ENCODE measurements at regions not wholly inside any gene's neighbourhood (a gene's known extent, or its start where the extent isn't known, plus 50 kb on each side); places are given as distances from the start of the nearest gene placed in this dataset.

DNA sequence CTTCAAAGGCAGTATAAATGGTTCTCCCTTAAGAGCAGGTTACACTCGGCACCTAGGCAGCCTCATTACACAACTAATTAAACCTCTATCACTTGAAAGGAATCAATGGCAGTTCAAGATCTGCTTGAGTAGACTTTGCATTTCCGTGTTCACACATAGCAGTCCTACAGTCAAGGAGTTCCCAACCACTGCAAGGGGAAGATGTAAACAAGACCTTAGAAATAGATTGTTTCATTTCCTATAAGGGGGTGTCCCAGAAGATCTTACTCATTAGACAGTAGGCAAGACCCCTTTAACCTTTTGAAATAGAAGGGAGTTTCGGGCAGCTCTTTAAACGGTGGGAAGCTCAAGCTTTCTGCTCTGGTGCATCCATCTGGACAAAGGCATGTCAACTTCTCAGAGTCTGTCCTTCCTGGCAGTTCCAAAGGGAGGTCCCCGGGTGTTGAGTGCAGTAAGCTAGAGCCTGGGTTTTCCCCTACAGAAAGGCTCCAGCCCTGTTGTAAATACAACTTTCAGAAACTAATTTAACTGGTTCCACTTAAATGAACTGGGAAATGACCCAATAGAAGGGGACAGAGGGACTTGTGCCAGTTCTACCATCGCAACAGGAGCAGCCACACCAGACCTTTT, 150.8 kb downstream of the RBMX2 start:
- Histone ChIP-seq H3K9ac (ENCODE audit: insufficient read depth, low read length) (no peak overlapping the region), H4K20me1 (ENCODE audit: control insufficient read depth, extremely low read depth, insufficient read depth, low read length) (no peaks in the 10 kb centered on the region), H3K36me3 (ENCODE audit: control insufficient read depth, insufficient read depth, low read length) (no peaks in the 10 kb centered on the region), H3K27ac (ENCODE audit: insufficient read depth, low read length) (no peak overlapping the region), H3K4me2 (ENCODE audit: extremely low read depth, insufficient read depth, low read length) (no peak overlapping the region), H3K4me1 (ENCODE audit: control insufficient read depth, extremely low read depth, insufficient read depth, low read length) (no peaks in the 10 kb centered on the region), H3K27me3 (ENCODE audit: control insufficient read depth, insufficient read depth, low read length) (no peaks in the 10 kb centered on the region), H2AFZ (ENCODE audit: low read length) (no peak overlapping the region), H3K9me3 (ENCODE audit: control insufficient read depth, insufficient read depth, low read depth, low read length) (no peaks in the 10 kb centered on the region), H3K79me2 (ENCODE audit: control insufficient read depth, insufficient read depth, low read length) (no peaks in the 10 kb centered on the region), H3K4me3 (replicated peaks in 1 of 4; ENCODE audit: control extremely low read depth in 1 of 4, insufficient read depth in 1 of 4, low read depth in 3 of 4, low read length in 4 of 4) (no peak overlapping the region)
- TF ChIP-seq EZH2 (IDR thresholded peaks at IDR 0.05; ENCODE audit: low read length, missing control alignments) = no peak
- no peak for TF ChIP-seq CTCF (conservative IDR thresholded peaks at IDR 0.05 in 1 of 2, IDR thresholded peaks at IDR 0.05 in 1 of 2; ENCODE audit: low read depth in 1 of 2, low read length in 2 of 2)
- no peak for DNase-seq (ENCODE audit: low read depth in 2 of 2)

DNA sequence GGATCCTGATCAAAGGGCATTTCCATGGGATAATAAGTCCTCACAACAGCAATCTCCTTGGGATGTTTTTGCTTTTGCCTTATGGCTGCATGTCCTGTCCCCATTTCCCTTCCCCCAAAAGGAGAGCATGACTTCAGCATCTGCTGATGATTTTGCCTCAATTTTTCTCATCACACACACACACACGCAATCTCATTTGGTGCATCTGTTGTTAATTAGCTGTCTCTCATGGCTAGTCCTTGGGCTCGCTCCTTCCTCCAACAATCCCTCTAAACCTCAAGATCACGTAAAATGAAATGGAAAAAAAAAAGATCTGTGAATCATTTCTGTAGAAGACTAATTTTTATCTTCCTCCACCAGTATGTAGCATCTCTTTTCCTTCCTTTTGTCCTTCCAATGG, 153.6 kb downstream of the RBMX2 start:
- no peak overlapping the region for H3K4me3 ChIP-seq (replicated peaks in 1 of 4; ENCODE audit: control extremely low read depth in 1 of 4, insufficient read depth in 1 of 4, low read depth in 3 of 4, low read length in 4 of 4)
- no peak overlapping the region for H3K4me2 ChIP-seq (ENCODE audit: extremely low read depth, insufficient read depth, low read length)
- H4K20me1 ChIP-seq (ENCODE audit: control insufficient read depth, extremely low read depth, insufficient read depth, low read length) = no peaks in the 10 kb centered on the region
- H3K27ac ChIP-seq (ENCODE audit: insufficient read depth, low read length) = no peak overlapping the region
- no peaks in the 10 kb centered on the region for H3K36me3 ChIP-seq (ENCODE audit: control insufficient read depth, insufficient read depth, low read length)
- H3K27me3 ChIP-seq (ENCODE audit: control insufficient read depth, insufficient read depth, low read length) = no peaks in the 10 kb centered on the region
- no peaks in the 10 kb centered on the region for H3K4me1 ChIP-seq (ENCODE audit: control insufficient read depth, extremely low read depth, insufficient read depth, low read length)
- DNase-seq (ENCODE audit: low read depth in 2 of 2) = no peak
- TF ChIP-seq CTCF (conservative IDR thresholded peaks at IDR 0.05 in 1 of 2, IDR thresholded peaks at IDR 0.05 in 1 of 2; ENCODE audit: low read depth in 1 of 2, low read length in 2 of 2) (no peak), EZH2 (IDR thresholded peaks at IDR 0.05; ENCODE audit: low read length, missing control alignments) (no peak)
- no peak overlapping the region for H2AFZ ChIP-seq (ENCODE audit: low read length)
- no peak overlapping the region for H3K9ac ChIP-seq (ENCODE audit: insufficient read depth, low read length)
- H3K9me3 ChIP-seq (ENCODE audit: control insufficient read depth, insufficient read depth, low read depth, low read length) = no peaks in the 10 kb centered on the region
- H3K79me2 ChIP-seq (ENCODE audit: control insufficient read depth, insufficient read depth, low read length) = no peaks in the 10 kb centered on the region

- H3K4me2 ChIP-seq (ENCODE audit: extremely low read depth, insufficient read depth, low read length) = no peak overlapping the region
- H3K4me3 ChIP-seq (replicated peaks in 1 of 4; ENCODE audit: control extremely low read depth in 1 of 4, insufficient read depth in 1 of 4, low read depth in 3 of 4, low read length in 4 of 4) = no peak overlapping the region
- H3K4me1 ChIP-seq (ENCODE audit: control insufficient read depth, extremely low read depth, insufficient read depth, low read length) = no peaks in the 10 kb centered on the region
- no peaks in the 10 kb centered on the region for H3K9me3 ChIP-seq (ENCODE audit: control insufficient read depth, insufficient read depth, low read depth, low read length)
- H3K9ac ChIP-seq (ENCODE audit: insufficient read depth, low read length) = no peak overlapping the region
- no peaks in the 10 kb centered on the region for H3K27me3 ChIP-seq (ENCODE audit: control insufficient read depth, insufficient read depth, low read length)
- H3K36me3 ChIP-seq (ENCODE audit: control insufficient read depth, insufficient read depth, low read length) = no peaks in the 10 kb centered on the region
- no peaks in the 10 kb centered on the region for H4K20me1 ChIP-seq (ENCODE audit: control insufficient read depth, extremely low read depth, insufficient read depth, low read length)
- TF ChIP-seq CTCF (conservative IDR thresholded peaks at IDR 0.05 in 1 of 2, IDR thresholded peaks at IDR 0.05 in 1 of 2; ENCODE audit: low read depth in 1 of 2, low read length in 2 of 2) (no peak), EZH2 (IDR thresholded peaks at IDR 0.05; ENCODE audit: low read length, missing control alignments) (no peak)
- no peak overlapping the region for H2AFZ ChIP-seq (ENCODE audit: low read length)
- no peak for DNase-seq (ENCODE audit: low read depth in 2 of 2)
- H3K79me2 ChIP-seq (ENCODE audit: control insufficient read depth, insufficient read depth, low read length) = no peaks in the 10 kb centered on the region
- H3K27ac ChIP-seq (ENCODE audit: insufficient read depth, low read length) = no peak overlapping the region
Observed at GRCh38 chrX:130555757-130556156, 154.0 kb downstream of the RBMX2 start.
